Right lobe of liver (tissue), 4 donors: ENCODE measurements at regions not wholly inside any gene's neighbourhood (a gene's known extent, or its start where the extent isn't known, plus 50 kb on each side); places are given as distances from the start of the nearest gene placed in this dataset.

Experiments used
- POLR2A ChIP-seq: fragments of 450-650 bp; IDR thresholded peaks from one replicate; pipeline ENCODE4 v1.6.1; 2017; ENCODE audit warnings: antibody characterized with exemption, mild to moderate bottlenecking
- TF ChIP-seq, protein P1 (sequence below), 4 donors: fragments of 200-600 bp in 3 of 4; fragments of 450-650 bp in 1 of 4; IDR thresholded peaks; one replicate each; pipeline versions ENCODE4 v1.5.1 to v1.8.0; 2016 to 2022; ENCODE audit warnings: antibody characterized with exemption in 4 of 4, mild to moderate bottlenecking in 2 of 4
- donor health status: DM: no; HTN: no; CAD: no.
- donor health status: DM: no; HTN: no; CAD: no.
- donor health status: DM: no; HTN: yes; CAD: no.

DNA sequence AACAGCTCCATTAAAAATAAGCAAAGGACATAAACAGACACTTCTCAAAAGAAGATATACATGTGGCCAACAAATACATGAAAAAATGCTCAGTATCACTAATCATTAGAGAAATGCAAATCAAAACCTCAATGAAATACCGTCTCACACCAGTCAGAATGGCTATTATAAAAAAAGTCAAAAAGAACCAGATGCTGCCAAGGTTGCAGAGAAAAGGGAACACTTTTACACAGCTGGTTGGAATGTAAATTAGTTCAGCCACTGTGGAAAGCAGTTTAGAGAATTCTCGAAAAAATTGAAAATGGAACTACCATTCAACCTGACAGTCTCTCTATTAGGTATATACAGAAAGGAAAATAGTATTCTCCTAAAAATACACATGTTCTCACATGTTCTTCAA lies 102.4 kb upstream of the FIBIN start:
- TF ChIP-seq POLR2A = no peak
- TF ChIP-seq, protein P1, sequence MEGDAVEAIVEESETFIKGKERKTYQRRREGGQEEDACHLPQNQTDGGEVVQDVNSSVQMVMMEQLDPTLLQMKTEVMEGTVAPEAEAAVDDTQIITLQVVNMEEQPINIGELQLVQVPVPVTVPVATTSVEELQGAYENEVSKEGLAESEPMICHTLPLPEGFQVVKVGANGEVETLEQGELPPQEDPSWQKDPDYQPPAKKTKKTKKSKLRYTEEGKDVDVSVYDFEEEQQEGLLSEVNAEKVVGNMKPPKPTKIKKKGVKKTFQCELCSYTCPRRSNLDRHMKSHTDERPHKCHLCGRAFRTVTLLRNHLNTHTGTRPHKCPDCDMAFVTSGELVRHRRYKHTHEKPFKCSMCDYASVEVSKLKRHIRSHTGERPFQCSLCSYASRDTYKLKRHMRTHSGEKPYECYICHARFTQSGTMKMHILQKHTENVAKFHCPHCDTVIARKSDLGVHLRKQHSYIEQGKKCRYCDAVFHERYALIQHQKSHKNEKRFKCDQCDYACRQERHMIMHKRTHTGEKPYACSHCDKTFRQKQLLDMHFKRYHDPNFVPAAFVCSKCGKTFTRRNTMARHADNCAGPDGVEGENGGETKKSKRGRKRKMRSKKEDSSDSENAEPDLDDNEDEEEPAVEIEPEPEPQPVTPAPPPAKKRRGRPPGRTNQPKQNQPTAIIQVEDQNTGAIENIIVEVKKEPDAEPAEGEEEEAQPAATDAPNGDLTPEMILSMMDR (IDR thresholded peaks at IDR 0.05) = no peak
